CD4-positive, alpha-beta T cell (primary cell): ENCODE measurements at regions not wholly inside any gene's neighbourhood (a gene's known extent, or its start where the extent isn't known, plus 50 kb on each side); places are given as distances from the start of the nearest gene placed in this dataset.

Source experiments
- ATAC-seq: fragments of 200-7000 bp; cut with Tn5 transposase; one replicate; pipeline ENCODE4 v1.10.0; 2022; ENCODE audit warnings: mild to moderate bottlenecking; ENCODE audit not compliant: poor library complexity
- CTCF ChIA-PET: fragments of 350-600 bp; sonication (Branson Sonifier 250); formaldehyde crosslinking; loops from one replicate; lab custom pipeline; 2021; ENCODE audit warnings: antibody characterized with exemption, inconsistent platforms; lab: Charles Lee
- POLR2A ChIA-PET: fragments of 350-600 bp; sonication (Branson Sonifier 250); formaldehyde crosslinking; loops from one replicate; lab custom pipeline; 2021; ENCODE audit warnings: antibody characterized with exemption, inconsistent platforms; lab: Charles Lee
- DNase-seq, 14 experiments: peaks; one replicate each; pipeline ENCODE4 v3.0.0-alpha.2; 2013 to 2020; ENCODE audit warnings: mixed read lengths in 2 of 14
- H3K27ac ChIP-seq, 2 donors: one replicate each; pipeline versions ENCODE4 v1.5.1 to v1.7.0; 2013; ENCODE audit warnings: low read length in 2 of 2, low read depth in 1 of 2, mild to moderate bottlenecking in 1 of 2
- H3K27me3 ChIP-seq, 2 experiments: 1 replicate in 1 of 2; 2 replicates in 1 of 2; pipeline versions ENCODE4 v1.6.1 to v1.7.0; 2013; ENCODE audit warnings: low read length in 2 of 2, control low read depth in 1 of 2, mild to moderate bottlenecking in 1 of 2, moderate library complexity in 1 of 2; ENCODE audit not compliant: insufficient read depth in 2 of 2, control insufficient read depth in 1 of 2
- H3K36me3 ChIP-seq: one replicate; pipeline ENCODE4 v1.6.1; 2013; ENCODE audit warnings: low read length, control low read depth; ENCODE audit not compliant: insufficient read depth
- H3K4me1 ChIP-seq: one replicate; pipeline ENCODE4 v1.6.1; 2013; ENCODE audit warnings: low read length, control low read depth; ENCODE audit not compliant: insufficient read depth
- H3K4me3 ChIP-seq: one replicate; pipeline ENCODE4 v1.5.1; 2013; ENCODE audit warnings: mild to moderate bottlenecking, low read length, moderate library complexity
- H3K9me3 ChIP-seq, 2 experiments: 1 replicate in 1 of 2; 2 replicates in 1 of 2; pipeline versions ENCODE4 v1.6.1 to v1.7.0; 2013; ENCODE audit warnings: low read length in 2 of 2, mild to moderate bottlenecking in 2 of 2, control low read depth in 1 of 2, moderate library complexity in 1 of 2; ENCODE audit not compliant: control insufficient read depth in 1 of 2, insufficient read depth in 1 of 2
- H3K27ac Mint-ChIP-seq: one replicate; pipeline ENCODE4 v1.8.0; 2020; ENCODE audit warnings: mixed read lengths
- H3K27me3 Mint-ChIP-seq: one replicate; pipeline ENCODE4 v1.8.0; 2021; ENCODE audit warnings: mixed read lengths
- H3K36me3 Mint-ChIP-seq: one replicate; pipeline ENCODE4 v1.8.0; 2021; ENCODE audit warnings: low read depth, mixed read lengths
- H3K4me1 Mint-ChIP-seq: one replicate; pipeline ENCODE4 v1.8.0; 2021; ENCODE audit warnings: low read depth, mixed read lengths
- H3K4me3 Mint-ChIP-seq: one replicate; pipeline ENCODE4 v1.8.0; 2020; ENCODE audit warnings: mild to moderate bottlenecking, mixed read lengths
- H3K9me3 Mint-ChIP-seq: one replicate; pipeline ENCODE4 v1.8.0; 2020; ENCODE audit warnings: mixed read lengths
- CTCF ChIP-seq: fragments of 200-600 bp; IDR thresholded peaks from one replicate; pipeline ENCODE4 v1.8.0; 2022; ENCODE audit warnings: antibody characterized with exemption, mild to moderate bottlenecking
- intact Hi-C, 2 experiments: fragments of 100-400 bp; cut with DNase I in 1 of 2; cut with micrococcal nuclease in 1 of 2; formaldehyde crosslinking; loops; one replicate each; pipeline versions ENCODE4 v1.15.1 to v1.9.0; 2023 to 2025; cut with DNase I, micrococcal nuclease

- Mint-ChIP-seq H3K36me3 (no peaks in the 10 kb centered on the region), H3K27me3 (no peaks in the 10 kb centered on the region), H3K27ac (no peak overlapping the region), H3K4me3 (no peak overlapping the region), H3K9me3 (peaks cover 7% of the 10 kb centered on the region), H3K4me1 (no peaks in the 10 kb centered on the region)
- Histone ChIP-seq H3K27me3 (no peaks in the 10 kb centered on the region), H3K36me3 (no peaks in the 10 kb centered on the region), H3K9me3 (no peaks in the 10 kb centered on the region), H3K27ac (no peak overlapping the region), H3K4me1 (no peaks in the 10 kb centered on the region), H3K4me3 (no peak overlapping the region)
- CTCF ChIA-PET, result no interaction called here
- POLR2A ChIA-PET, result no interaction called here
- ATAC-seq (no peak), DNase-seq (no peak)
- TF ChIP-seq CTCF, result no peak
- intact Hi-C loops, result no loop called here
These were observed 768.6 kb upstream of the C9orf72 start for GRCh38 chr9:28341913-28342312.

GRCh38 chr9:28342815-28343338 lies 769.6 kb upstream of the C9orf72 start:
- no peak overlapping the region for H3K27ac Mint-ChIP-seq
- CTCF ChIA-PET, result no interaction called here
- intact Hi-C loops, result no loop called here
- ATAC-seq, result no peak
- Histone ChIP-seq H3K4me1 (no peaks in the 10 kb centered on the region), H3K27ac (no peak overlapping the region), H3K9me3 (no peaks in the 10 kb centered on the region), H3K4me3 (no peak overlapping the region), H3K27me3 (no peaks in the 10 kb centered on the region), H3K36me3 (no peaks in the 10 kb centered on the region)
- H3K27me3 Mint-ChIP-seq, result no peaks in the 10 kb centered on the region
- no peak overlapping the region for H3K4me3 Mint-ChIP-seq
- POLR2A ChIA-PET, result no interaction called here
- H3K9me3 Mint-ChIP-seq, result peaks cover 7% of the 10 kb centered on the region
- no peak for TF ChIP-seq CTCF
- H3K36me3 Mint-ChIP-seq, result no peaks in the 10 kb centered on the region
- no peaks in the 10 kb centered on the region for H3K4me1 Mint-ChIP-seq
- no peak for DNase-seq

- peaks cover 4% of the 10 kb centered on the region for H3K9me3 Mint-ChIP-seq
These were observed 789.9 kb upstream of the C9orf72 start for GRCh38 chr9:28363151-28363562.

More at GRCh38 chr9:28363151-28363562, 789.9 kb upstream of the C9orf72 start:
- ATAC-seq (no peak), DNase-seq (no peak)
- Histone ChIP-seq H3K4me1 (no peaks in the 10 kb centered on the region), H3K27me3 (no peaks in the 10 kb centered on the region), H3K36me3 (no peaks in the 10 kb centered on the region), H3K27ac (no peak overlapping the region), H3K9me3 (no peaks in the 10 kb centered on the region), H3K4me3 (no peak overlapping the region)
- Mint-ChIP-seq H3K4me1 (no peaks in the 10 kb centered on the region), H3K36me3 (no peaks in the 10 kb centered on the region), H3K4me3 (no peak overlapping the region), H3K27ac (no peak overlapping the region), H3K27me3 (no peaks in the 10 kb centered on the region)
- no peak for TF ChIP-seq CTCF
- POLR2A ChIA-PET, result no interaction called here
- intact Hi-C loops, result no loop called here
- CTCF ChIA-PET, result no interaction called here
